Hematopoietic multipotent progenitor cell treated with erythropoietin and hydrocortisone succinate and interleukin-3 and kit ligand, for 17 days (in vitro differentiated cells): ENCODE measurements at regions not wholly inside any gene's neighbourhood (a gene's known extent, or its start where the extent isn't known, plus 50 kb on each side); places are given as distances from the start of the nearest gene placed in this dataset.

ENCODE experiments used
- DNase-seq: peaks from one replicate; pipeline ENCODE4 v3.0.0-alpha.2; 2015; ENCODE audit warnings: low spot score

DNA sequence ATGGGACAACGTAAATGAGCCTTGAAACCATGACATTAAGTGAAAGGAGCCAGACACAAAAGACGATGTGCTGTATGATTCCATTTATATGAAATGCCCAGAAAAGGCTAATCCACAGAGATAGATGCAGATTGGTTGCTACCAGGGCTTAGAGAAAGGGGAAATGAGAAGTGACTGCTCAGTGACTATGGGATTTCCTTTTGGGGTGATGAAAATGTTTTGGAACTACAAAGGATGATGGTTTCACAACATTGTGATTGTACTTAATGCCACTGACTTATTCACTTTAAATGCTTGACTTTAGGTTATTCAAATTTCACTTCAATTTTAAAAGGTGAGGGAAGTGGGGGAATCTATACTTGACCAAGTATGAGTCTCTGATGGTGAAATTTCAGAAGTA lies 414.3 kb downstream of the SETD4 start:
- no peak for DNase-seq

DNA sequence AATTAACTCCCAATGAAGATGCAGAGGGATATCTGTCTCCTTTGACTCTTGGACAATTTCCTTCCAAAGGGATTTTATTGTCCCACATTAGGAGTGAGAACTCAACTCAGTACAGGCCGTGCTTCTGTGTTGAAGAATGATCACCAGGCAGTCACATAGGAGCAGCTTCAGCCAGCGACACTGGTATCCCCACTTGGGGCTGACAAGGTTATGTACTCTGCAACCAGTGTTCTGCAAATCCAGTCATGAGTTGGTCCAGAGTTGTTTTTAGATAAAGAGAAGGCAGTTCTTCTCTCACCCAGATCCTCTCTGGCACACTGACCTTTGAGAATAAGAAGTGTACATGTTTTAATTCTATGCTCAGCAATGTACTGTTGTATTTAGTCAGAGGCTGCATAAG lies 415.8 kb downstream of the SETD4 start:
- DNase-seq = no peak

DNA sequence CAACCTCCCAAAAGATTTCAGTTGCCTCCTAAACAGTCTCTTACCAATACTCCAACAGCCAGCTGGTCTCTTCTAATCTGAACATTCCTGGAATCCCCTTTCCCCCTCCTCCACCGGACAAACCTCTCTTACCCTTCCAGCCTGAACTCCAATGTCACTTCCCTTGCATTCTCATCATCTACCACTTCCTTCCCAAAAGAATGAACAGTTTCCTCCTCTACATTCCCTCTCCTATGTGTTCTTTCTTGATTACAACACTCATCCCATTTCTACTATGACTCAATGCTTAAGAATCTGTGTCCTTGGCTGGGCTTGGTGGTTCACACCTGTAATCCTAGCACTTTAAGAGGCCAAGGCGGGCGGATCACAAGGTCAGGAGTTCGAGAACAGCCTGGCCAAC lies 417.1 kb downstream of the SETD4 start:
- DNase-seq = no peak

DNA sequence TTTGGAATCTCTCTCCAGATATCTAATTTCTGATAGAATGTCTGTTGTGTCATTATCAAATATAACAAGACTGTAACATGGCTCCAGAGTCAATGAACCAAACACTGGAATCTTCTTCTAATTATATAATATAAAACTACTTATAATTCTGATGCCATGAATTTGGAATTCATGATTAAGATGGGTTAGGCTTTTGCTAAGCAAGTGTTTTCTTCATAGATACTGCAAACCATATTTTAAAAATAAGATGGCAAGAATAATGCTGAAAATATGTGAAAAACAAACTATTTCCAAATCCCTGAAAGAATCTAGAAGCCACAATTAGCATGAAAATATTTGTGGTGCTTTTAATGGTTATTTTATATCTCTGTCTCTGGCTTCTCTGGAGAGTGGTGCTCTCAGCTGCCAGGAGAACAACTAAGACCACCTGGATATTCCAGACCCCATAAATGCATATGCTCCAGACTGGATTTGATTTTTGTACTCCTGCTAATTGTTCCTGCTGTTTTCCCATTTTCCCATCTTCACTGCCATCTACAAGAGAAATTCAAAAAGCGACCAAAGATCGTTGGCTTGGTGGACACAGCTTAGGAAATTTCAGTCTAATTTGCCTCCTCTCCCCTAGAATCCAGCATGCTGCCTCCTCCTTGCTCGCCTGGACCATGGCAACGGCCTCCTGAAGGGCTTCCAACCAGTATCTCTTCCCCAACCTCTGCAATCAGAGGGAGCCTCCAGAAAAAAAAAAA lies 418.9 kb downstream of the SETD4 start:
- DNase-seq = no peak

DNA sequence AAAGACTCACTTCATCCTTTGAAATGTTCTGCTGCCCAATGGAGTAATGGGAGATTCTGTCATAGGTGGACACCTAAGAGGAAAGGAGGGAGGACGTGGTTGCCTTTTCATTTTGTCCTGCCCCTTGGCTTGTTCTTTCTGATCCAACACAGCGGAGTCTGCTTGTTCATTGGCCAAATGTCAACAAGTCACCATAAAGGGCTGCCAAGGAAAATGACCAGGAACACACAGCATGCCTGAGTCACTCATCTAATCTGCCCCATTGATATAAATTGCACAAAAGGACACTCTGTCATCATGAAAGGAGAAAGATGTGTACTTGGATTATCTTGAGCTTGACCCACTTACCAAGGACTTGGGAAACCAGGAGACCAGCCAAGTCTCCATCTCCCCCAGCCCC lies 422.9 kb downstream of the SETD4 start:
- DNase-seq = no peak

DNA sequence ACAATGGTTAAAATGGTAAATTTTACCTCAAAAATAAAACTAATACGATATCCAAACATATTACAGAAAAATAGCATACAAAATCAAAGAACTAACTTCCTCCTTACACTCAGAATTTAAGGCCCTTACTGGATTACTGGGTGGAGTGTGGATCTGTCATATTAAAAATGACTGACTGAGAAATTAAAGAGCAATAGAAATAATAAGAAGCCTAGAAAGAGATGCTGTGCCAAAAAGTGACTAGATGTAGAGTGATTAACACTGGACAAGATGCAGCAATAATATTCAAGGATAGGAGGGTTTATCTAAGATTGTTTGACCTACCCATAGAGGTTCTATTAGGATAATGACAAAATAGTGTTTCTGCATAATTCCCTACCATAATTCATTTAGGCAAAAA lies 424.3 kb downstream of the SETD4 start:
- DNase-seq = no peak

DNA sequence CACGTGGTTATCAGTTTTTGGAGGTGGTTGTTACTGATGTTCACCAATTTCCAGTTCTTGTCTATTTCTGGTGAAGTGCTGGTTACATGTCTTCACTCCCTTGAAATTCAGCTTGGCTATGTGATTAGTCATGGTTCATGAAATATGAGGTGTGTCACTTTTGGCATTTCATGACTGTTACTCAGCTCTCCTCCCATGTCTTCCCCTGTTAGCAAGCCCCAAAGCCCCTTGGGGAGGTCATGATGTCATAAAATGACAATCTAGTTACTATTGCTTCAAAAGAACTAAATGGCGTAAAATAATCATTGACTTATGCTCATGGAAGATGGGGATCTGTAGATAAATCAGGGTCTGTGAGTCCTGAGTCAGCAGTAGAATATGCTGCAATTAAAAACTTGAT lies 425.1 kb downstream of the SETD4 start:
- no peak for DNase-seq

DNA sequence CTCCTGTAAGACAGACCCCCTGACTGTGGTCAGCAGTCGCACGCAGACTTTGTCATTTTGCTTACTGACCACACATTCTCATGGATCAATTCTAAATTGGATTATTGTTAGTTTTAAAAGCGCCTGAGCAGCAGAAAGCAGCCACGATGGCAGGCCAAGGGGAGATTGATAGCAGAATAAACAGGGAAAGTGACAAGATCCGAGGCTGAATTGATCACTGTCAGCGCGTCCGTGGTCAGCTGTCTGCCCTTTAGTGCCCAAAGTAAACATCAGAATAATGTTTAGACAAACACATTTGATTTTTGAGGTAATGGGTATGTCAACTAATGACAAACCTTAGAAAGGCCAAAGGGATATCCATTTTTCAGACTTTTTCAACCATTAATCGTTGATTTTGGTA lies 426.8 kb downstream of the SETD4 start:
- DNase-seq = no peak

DNA sequence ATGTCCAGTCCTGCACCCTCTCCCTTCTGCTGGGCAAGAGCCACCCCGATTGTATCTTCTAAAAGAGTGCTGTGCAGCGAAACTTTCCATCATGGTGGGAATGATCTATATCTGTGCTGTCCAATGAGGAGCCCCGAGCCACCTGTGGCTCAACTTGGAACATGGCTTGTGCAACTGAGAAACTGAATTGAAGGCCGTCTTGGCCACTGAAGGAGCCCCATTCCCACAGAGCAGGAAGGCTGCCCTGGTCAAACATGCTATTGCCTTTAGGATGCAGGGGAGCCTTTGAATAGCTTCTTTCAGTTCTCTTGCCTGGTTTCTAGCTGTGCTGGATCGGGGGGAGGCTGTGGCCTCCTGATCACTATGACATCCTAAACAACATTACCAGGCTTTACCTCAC lies 427.6 kb downstream of the SETD4 start:
- DNase-seq = no peak

DNA sequence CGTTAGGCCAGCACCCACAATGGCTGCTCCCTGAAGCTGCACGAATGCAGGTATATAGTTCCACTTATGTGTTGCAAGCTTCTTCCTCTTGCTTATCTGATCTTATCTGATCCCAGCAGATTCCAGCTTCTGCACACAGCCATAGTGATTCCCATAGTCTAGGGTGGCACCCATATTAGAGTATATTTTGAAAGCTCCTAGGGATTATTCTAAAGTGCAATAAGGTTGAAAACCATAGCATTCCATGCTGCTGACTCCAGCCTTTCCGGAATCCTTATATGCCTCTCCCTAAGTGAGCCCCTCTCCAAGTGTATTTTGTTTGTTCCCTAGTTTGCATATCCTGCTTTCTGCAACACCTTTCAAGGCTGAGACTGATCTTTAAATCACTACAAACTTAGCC lies 432.0 kb downstream of the SETD4 start:
- no peak for DNase-seq

DNA sequence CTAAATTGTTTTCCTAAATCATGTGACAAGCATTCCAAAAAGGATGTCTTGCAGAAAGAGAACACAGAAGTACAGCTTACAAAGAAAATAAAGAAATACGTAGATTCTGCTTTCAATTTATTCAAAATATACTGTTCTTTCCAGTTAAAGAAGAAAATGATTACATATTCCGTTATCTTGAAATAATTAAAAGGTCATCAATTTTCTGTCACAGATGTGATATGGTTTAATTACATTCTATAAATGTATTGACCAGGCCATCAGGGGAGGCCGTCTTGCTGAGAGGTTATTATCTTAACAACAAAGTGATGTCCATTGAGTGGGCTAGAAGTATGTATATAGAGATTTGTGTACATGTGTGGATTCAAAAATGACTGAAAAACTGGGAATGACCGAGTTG lies 432.9 kb downstream of the SETD4 start:
- DNase-seq = no peak

DNA sequence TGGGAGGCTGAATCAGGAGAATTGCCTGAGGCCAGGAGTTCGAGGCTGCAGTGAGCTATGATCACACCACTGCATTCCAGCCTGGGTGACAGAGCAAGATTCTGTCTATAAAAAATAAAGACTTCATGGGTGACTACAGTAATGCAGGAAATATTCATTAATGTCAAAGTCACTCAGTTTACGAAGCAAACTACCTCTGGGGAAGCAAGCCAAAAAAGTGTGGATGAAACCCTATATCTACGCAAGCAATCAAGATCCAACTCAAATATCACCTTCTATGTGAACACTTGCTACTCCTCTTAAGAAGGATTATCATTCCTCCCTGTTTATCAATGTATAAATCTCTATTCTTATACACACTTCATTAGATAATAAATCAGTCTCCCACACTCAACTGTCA lies 434.8 kb downstream of the SETD4 start:
- DNase-seq = no peak

DNA sequence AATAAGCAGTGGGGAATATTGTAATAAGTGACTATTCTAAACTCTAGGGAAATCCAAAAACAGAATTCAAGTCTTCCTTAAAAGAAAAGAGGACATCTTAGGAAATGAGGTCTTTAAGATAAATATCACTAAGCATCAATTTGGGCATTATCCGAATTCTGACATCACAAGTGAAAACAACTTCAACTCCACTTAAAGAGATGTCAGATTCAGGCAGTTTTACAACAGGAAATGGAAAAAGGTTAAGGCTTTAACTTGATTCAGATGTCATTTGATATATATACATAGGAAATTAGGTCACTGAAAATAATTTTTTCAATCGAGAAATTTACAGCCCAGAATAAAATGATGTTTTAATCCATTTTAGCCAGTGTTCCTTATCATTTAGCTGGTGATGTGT lies 435.4 kb downstream of the SETD4 start:
- DNase-seq = no peak

DNA sequence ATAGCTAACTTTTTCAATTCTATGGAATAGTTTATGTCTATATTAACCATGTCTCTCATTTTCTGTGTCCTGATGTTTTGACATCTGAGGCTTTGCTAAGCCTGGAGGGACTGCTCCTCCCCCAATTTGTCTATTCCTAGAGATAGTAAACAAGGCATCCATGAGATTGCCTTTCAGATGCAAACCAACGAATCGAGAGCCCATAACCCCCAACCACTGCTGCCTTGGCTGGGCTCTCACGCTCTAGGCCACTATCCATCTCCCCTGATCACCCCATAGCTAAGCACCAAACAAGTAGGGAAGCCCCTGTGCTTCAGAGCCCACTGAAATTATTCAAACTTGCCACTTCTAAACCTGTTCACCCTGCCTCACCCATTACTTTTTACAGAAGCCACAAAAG lies 437.7 kb downstream of the SETD4 start:
- DNase-seq = no peak

DNA sequence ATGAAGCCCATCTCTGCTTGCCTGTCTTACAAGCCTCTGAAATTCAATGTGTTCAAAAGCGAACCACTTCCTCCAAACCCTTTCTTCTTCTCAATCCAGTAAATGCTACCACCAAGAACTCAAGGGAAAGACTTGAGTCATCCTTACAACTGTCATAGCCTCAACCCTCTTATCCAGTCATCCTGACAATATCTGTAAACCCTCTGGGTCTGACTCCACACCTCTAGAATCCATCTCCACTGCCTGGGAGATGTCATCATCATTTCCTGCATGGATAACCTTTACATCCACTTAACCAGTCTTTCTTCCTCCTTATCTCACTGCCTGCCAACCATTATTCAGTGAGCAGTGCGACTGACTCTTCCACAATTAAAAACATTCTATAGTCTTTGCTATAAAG lies 441.1 kb downstream of the SETD4 start:
- DNase-seq = no peak

DNA sequence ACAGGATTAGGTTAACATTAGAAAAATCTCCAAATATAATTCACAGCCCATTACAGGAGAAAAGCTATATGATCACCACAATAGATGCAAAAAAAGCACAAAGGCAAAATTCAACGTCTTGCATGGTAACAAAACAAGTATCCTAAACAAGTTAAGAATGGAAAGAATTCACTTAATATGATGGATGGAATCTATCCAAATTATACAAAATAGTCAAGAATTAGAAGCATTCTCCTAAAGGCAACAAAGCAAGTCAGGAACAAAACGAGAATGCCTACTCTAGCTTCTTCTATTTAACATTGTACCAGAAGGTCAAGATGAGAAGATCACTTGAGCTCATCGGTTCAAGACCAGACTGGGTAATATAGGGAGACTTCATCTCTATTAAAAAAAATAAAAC lies 442.8 kb downstream of the SETD4 start:
- DNase-seq = no peak

DNA sequence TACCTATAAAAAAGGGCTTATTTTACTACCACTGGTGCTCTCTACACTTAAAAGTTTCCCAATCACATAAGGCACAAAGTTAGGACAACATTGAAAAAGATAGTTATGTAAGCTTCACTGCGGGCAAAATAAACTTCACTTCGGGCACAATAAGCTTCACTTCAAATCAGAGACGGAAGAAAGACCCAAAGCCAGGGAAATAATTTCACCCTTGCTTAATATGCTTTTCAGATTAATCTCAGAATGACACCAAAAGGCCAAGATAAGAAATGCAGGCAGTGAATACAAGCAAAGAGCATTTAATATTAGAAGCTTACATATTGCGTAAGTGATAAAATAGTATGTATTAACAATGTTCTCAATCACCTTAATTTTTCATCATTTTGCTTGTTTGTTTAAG lies 444.2 kb downstream of the SETD4 start:
- no peak for DNase-seq

DNA sequence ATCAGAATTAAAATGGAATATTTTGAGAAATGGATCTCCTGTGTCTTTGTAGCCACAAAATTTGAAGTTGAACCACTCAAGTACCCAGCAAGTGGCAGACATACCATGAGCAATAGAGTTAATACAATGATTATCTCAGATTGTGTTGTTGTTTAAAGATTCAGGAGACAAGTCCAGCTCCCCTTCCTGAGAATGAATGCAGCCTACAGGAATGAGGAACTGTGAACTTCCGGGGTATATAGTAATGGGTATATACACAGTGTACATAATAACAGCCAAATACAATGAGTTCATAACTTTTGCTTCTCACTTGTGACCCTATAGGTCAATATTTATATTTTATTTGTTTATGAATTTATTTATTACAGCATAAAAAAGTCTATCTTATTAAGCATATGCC lies 445.0 kb downstream of the SETD4 start:
- DNase-seq = no peak

DNA sequence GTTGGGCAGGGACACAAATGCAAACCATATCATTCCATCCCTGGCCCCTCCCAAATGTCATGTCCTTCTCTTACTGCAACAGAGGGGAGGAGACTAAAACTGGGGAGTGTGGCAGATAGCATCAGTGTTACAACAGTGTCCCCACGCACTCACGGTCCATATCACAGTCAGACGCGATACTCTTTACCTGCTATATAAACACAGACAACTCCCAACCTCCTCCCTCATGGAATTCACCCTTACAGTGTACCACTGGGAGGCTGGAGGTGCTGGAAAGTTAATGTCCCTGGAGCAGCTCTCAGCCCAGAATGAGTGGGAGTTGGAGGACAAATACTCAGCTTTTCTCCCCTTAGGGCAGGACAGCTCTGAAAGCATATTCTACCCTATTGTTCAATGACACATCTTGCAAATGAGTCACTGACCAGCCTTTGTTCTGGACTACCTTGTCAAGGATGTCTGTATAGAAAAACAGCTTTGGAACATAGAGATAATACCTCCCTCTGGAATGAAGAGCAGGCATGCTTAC lies 445.9 kb downstream of the SETD4 start:
- no peak for DNase-seq

DNA sequence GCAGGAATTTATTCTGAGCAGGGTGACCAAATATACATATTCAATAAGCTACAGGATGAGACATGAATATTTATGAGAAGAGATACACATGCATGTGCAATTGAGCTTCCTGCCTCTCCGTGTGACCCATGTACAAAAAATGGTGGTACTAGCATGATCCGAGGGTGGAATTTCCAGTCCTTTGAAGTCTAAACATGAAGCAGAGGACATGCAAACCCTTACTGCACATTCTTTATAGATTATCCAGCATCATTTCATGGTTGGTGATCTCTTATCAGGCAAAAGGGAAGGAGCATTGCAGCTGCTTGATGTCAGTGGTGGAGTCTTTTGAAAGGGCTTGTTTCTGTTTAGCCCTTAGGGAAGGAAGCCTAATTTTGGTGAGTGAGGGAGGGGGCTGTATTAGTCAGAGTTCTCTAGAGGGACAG lies 448.6 kb downstream of the SETD4 start:
- DNase-seq = no peak

DNA sequence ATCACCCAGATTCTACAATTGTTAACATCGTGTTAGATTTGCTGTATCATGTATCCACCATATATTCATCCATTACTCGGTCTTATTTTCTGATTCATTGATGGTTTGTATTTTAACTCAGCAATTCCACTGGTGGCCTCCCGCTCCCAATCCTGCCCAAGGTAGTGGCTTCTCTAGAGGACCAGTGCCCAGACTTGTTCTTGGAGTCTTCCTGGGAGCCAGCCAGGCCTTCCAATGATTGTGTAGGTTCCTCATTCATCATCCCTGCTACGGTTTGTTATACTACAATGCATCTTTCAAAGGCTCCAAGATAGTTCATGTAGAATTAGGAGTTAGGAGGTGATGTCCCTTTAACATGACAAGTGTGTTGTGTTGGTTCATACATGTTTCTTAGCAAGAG lies 451.1 kb downstream of the SETD4 start:
- no peak for DNase-seq

DNA sequence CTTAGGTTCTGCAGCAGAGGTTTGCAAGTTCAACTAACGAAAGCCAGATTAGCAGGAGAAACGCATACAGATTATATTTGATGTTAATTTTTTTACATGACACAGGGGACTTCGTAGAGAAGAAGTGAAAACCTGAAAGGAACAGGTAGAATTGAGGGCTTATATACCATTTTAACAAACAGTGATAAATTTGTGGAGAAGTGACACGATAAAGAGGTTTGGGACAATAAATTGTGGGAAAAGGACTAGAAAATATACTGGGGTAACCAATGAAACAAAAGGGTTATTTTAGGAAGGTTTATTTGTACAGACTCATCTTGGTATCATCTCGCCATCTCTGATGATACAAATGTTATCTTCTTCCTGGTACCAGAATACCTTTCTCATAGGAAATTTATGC lies 452.9 kb downstream of the SETD4 start:
- no peak for DNase-seq

DNA sequence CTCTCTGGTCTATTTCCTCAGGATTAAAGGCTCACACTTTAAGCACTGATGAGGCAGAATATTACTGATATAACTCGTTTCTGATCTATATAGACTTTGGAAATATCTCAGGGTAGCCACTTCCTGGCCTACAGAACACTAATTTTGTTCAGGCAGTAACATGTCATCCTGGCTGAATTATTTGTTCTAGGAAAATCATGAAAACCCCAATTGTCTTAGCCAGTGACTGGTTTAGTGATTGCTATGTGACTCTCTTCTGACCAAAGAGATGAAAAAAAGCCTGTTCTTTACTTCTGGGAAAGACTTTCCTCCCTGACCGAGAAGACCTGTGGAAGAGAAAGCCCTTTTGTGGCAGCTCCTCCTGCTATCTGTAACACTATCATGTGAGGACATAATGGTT lies 453.7 kb downstream of the SETD4 start:
- no peak for DNase-seq

DNA sequence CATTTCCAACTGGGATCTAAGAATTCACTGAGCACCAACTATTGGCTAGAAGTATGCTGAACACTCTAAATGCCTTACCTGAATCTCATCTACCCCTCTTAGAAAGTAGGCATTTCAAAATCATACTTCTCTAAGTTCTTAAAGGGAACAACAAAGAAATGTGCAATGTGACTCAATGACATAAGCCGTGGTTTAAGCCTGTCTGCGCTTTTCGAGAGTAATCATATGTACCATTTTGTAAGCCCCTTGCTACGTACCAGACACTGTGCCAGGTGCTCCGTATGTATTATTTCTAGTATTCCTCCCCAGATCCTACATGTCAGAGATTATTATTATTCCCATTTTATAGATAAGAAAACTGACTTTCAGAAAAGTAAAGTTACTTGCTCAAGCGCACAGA lies 454.2 kb downstream of the SETD4 start:
- DNase-seq = no peak

DNA sequence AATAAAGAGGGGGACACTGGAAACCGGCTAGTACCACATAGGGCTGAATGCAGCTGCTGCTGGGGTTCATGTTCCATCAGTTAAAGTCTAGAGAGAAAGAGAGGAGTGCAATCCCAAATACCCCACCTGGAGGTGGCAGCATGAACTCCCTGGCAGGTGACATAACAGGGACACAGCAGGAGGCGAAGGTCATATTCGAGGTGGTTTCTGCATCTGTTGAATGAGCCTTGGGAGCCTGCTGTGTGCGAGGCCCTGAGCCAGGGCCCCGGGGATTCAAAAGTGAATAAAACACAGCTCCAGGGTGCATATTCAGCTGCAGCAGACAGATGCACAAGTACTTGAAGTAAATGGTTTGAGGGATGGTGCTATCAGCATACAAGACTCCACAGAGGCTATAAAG lies 456.8 kb downstream of the SETD4 start:
- no peak for DNase-seq
